Colonic mucosa (tissue), 4 donors: ENCODE measurements at regions not wholly inside any gene's neighbourhood (a gene's known extent, or its start where the extent isn't known, plus 50 kb on each side); places are given as distances from the start of the nearest gene placed in this dataset.

ENCODE experiments used
- DNase-seq: peaks from one replicate; pipeline ENCODE4 v3.0.0-alpha.2; 2020
- H3K27ac ChIP-seq: fragments of 200-600 bp; one replicate; pipeline ENCODE4 v1.8.0; 2021
- H3K27me3 ChIP-seq: fragments of 200-600 bp; one replicate; pipeline ENCODE4 v1.8.0; 2021
- H3K36me3 ChIP-seq: fragments of 200-600 bp; one replicate; pipeline ENCODE4 v1.8.0; 2021
- H3K4me1 ChIP-seq: fragments of 200-600 bp; one replicate; pipeline ENCODE4 v1.8.0; 2021; ENCODE audit warnings: mild to moderate bottlenecking
- H3K4me3 ChIP-seq: fragments of 200-600 bp; one replicate; pipeline ENCODE4 v1.8.0; 2021
- H3K9ac ChIP-seq, 2 donors: one replicate each; pipeline ENCODE4 v1.7.0; 2013; ENCODE audit warnings: control low read depth in 2 of 2, low read depth in 2 of 2, low read length in 2 of 2
- H3K9me3 ChIP-seq: fragments of 200-600 bp; one replicate; pipeline ENCODE4 v1.8.0; 2021
- CTCF ChIP-seq: fragments of 200-600 bp; IDR thresholded peaks from one replicate; pipeline ENCODE4 v1.8.0; 2022; ENCODE audit warnings: antibody characterized with exemption, mild to moderate bottlenecking
- intact Hi-C: fragments of 100-400 bp; cut with DNase I; formaldehyde crosslinking; loops from one replicate; pipeline ENCODE4 v1.14.1; 2022
- donor health status: healthy.
- donor health status: DM: no; HTN: no; CAD: no.
- donor health status: DM: no; HTN: no; CAD: no.

- no peaks in the 10 kb centered on the region for H3K36me3 ChIP-seq
- intact Hi-C loops, result no loop called here
- no peak overlapping the region for H3K4me3 ChIP-seq
- H3K4me1 ChIP-seq, result no peaks in the 10 kb centered on the region
- DNase-seq, result no peak
- H3K27ac ChIP-seq, result no peak overlapping the region
- H3K9ac ChIP-seq, result no peak overlapping the region
- H3K9me3 ChIP-seq, result no peaks in the 10 kb centered on the region
- TF ChIP-seq CTCF, result no peak
- H3K27me3 ChIP-seq, result no peaks in the 10 kb centered on the region
Measured at GRCh38 chr18:24831081-24831480, 370.6 kb downstream of the HRH4 start.

- intact Hi-C loops, result no loop called here
- H3K9ac ChIP-seq, result no peak overlapping the region
Measured at GRCh38 chr18:24831871-24832665, 371.6 kb downstream of the HRH4 start.

GRCh38 chr18:24835751-24836150 is 375.3 kb downstream of the HRH4 start:
- no peak for DNase-seq
- Histone ChIP-seq H3K9me3 (no peaks in the 10 kb centered on the region), H3K9ac (no peak overlapping the region), H3K27me3 (no peaks in the 10 kb centered on the region), H3K27ac (no peak overlapping the region), H3K36me3 (no peaks in the 10 kb centered on the region), H3K4me1 (no peaks in the 10 kb centered on the region), H3K4me3 (no peak overlapping the region)
- no peak for TF ChIP-seq CTCF
- intact Hi-C loops, result no loop called here

More at GRCh38 chr18:24831871-24832665, 371.6 kb downstream of the HRH4 start:
- no peak for TF ChIP-seq CTCF
- Histone ChIP-seq H3K4me1 (no peaks in the 10 kb centered on the region), H3K27me3 (no peaks in the 10 kb centered on the region), H3K27ac (no peak overlapping the region), H3K36me3 (no peaks in the 10 kb centered on the region), H3K4me3 (no peak overlapping the region), H3K9me3 (no peaks in the 10 kb centered on the region)
- no peak for DNase-seq

- Histone ChIP-seq H3K27me3 (no peaks in the 10 kb centered on the region), H3K9ac (no peak overlapping the region), H3K27ac (no peak overlapping the region), H3K4me1 (no peaks in the 10 kb centered on the region), H3K9me3 (no peaks in the 10 kb centered on the region), H3K36me3 (no peaks in the 10 kb centered on the region), H3K4me3 (no peak overlapping the region)
- TF ChIP-seq CTCF, result no peak
- DNase-seq, result no peak
- intact Hi-C loops, result no loop called here
Measured at GRCh38 chr18:24837066-24837465, 376.6 kb downstream of the HRH4 start.

GRCh38 chr18:24840051-24840450 is 379.6 kb downstream of the HRH4 start:
- TF ChIP-seq CTCF, result no peak
- Histone ChIP-seq H3K9ac (no peak overlapping the region), H3K4me1 (no peaks in the 10 kb centered on the region), H3K36me3 (no peaks in the 10 kb centered on the region), H3K27ac (no peak overlapping the region), H3K27me3 (no peaks in the 10 kb centered on the region), H3K9me3 (no peaks in the 10 kb centered on the region), H3K4me3 (no peak overlapping the region)
- intact Hi-C loops, result no loop called here
- no peak for DNase-seq
